ENCODE measurements at regions not wholly inside any gene's neighbourhood (a gene's known extent, or its start where the extent isn't known, plus 50 kb on each side); places are given as distances from the start of the nearest gene placed in this dataset.

DNA sequence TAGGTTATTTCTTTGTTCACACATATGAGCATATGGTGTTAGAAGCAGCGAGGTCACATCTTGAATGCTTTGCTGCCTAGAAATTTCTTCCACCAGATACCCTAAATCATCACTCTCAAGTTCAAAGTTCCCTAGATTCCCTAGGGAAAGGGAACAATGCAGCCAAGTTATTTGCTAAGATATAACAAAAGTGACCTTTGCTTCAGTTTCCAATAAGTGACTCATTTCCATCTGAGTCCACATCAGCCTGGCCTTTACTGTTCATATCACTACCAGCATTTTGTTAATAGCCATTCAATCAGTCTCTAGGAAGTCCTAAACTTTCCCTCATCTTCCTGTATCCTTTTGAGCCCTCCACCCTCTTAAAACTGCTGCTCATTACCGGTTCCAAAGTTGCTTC is 1502.5 kb downstream of the KCNT2 start:
- ATAC-seq (no peak), DNase-seq (ENCODE audit: low spot score) (no peak)
- intact Hi-C loops (cut with DNase I), result no loop called here

DNA sequence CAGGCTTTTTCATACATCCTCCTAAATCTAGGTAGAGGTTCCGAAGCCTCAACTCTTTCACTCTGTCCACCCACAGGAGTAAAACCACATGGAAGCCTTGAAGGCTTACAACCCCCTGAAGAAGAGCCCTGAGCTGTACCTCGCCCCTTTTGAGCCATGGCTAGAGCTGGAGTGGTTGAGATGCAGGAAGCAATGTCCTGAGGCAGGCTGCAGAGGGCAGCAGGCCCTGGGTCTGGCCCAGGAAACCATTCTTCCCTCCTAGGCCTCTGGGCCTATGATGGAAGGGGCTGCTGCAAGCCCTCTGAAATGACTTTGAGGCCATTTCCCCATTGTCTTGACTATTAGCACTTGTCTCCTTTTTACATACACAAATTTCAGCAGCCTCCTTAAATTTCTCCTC is 1503.0 kb downstream of the KCNT2 start:
- ATAC-seq (no peak), DNase-seq (ENCODE audit: low spot score) (no peak)

DNA sequence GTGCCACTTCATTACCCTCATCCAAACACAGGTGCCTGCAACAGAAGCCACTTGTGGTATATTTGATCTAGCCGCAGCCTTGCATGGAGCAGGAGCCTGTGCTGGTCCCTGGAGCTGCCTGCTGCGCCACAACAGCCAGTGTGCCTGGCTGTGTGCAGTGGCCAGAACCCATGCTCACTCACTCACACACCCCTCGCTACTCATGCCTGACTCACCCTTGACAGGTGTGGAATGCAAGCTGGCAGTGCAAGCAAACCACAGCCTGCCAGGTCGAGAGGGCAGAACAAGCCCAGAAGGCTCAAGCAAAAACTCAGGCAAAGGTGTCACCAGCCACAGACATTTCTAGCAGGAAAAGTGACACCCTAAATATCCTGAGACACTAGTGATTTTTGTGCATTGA is 1510.9 kb downstream of the KCNT2 start:
- intact Hi-C loops (cut with DNase I), result no loop called here
- no peak for DNase-seq (ENCODE audit: low spot score)
- no peak for ATAC-seq

More for the DNA sequence above, 1503.0 kb downstream of the KCNT2 start:
- intact Hi-C loops (cut with DNase I), result no loop called here

- DNase-seq (ENCODE audit: low spot score) (no peak), ATAC-seq (no peak)
- intact Hi-C loops (cut with DNase I), result no loop called here
These were observed 1512.2 kb downstream of the KCNT2 start for GRCh38 chr1:195096051-195096521.

DNA sequence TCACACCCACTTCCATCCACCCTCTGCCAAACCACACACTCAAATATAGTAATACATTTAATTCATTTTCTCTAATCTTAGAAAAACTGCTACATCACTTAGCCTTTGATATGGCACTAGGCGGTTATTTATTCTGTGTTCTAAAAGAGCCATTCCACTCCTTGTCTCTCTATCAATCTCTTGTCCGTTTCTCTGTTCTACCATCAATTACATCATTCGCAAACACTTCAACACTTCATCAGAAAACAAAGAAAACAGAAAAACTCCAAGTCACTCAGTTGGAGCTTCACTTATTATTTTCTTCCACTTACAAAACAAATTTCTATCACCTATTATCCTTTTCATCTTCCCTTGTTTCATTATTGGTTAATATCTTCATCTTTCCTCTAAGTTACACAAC is 1523.0 kb downstream of the KCNT2 start:
- ATAC-seq (no peak), DNase-seq (ENCODE audit: low spot score) (no peak)
- intact Hi-C loops (cut with DNase I), result no loop called here

GRCh38 chr1:195082183-195082582 is 1526.1 kb downstream of the KCNT2 start:
- ATAC-seq, result no peak
- intact Hi-C loops (cut with DNase I), result no loop called here

DNA sequence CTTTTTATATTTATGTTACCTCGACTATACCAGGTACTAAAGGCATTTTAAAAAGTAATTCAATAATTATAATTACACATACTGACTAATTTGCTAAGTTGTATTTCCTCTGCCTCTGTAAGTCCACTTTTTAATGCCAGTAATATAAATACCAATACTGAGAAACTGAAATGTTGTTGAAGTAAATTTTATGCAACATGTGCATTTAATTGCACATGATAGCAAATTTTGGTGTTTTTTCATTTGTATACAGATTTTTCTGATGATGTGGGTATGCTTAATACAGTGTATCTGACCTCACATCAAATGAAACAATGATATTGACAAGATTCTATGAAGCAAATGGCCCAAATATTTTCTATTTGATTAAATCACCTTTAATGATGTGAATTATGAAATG is 1531.6 kb downstream of the KCNT2 start:
- ATAC-seq (no peak), DNase-seq (ENCODE audit: low spot score) (no peak)
- intact Hi-C loops (cut with DNase I), result no loop called here

More at GRCh38 chr1:195082183-195082582, 1526.1 kb downstream of the KCNT2 start:
- DNase-seq (ENCODE audit: low spot score), result no peak

GRCh38 chr1:195075973-195076372 is 1532.3 kb downstream of the KCNT2 start:
- no peak for ATAC-seq
- intact Hi-C loops (cut with DNase I), result no loop called here
- DNase-seq (ENCODE audit: low spot score), result no peak

GRCh38 chr1:195071461-195071860 is 1536.8 kb downstream of the KCNT2 start:
- intact Hi-C loops (cut with DNase I), result no loop called here
- no peak for ATAC-seq
- no peak for DNase-seq (ENCODE audit: low spot score)

- ATAC-seq (no peak), DNase-seq (ENCODE audit: low spot score) (no peak)
- intact Hi-C loops (cut with DNase I), result no loop called here
These were observed 1542.8 kb downstream of the KCNT2 start for GRCh38 chr1:195065437-195065836.

GRCh38 chr1:195064358-195064757 is 1543.9 kb downstream of the KCNT2 start:
- intact Hi-C loops (cut with DNase I), result no loop called here
- DNase-seq (ENCODE audit: low spot score), result no peak
- ATAC-seq, result no peak

GRCh38 chr1:195054217-195054687 is 1554.0 kb downstream of the KCNT2 start:
- intact Hi-C loops (cut with DNase I), result no loop called here
- DNase-seq (ENCODE audit: low spot score), result no peak
- ATAC-seq, result no peak

GRCh38 chr1:195053478-195053877 is 1554.8 kb downstream of the KCNT2 start:
- ATAC-seq (no peak), DNase-seq (ENCODE audit: low spot score) (no peak)
- intact Hi-C loops (cut with DNase I), result no loop called here

DNA sequence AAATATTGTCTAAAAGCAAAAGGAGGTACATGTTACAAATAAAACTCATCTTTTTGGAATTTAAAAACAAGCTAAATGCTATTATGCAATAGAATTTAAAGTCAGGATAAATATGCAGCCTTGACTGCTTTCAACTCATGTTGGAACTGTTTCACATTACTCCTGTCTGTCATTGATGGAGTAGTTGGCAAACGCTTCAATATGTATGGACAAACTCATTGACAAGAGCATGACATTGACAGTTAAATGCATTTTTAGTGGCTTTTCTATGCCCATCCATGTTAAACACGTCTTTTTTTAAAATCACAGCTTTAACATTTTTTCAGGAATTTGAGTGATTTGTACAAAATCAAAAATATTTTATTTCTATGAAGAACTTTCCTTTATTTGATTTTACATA is 1560.5 kb downstream of the KCNT2 start:
- intact Hi-C loops (cut with DNase I), result no loop called here
- DNase-seq (ENCODE audit: low spot score) (no peak), ATAC-seq (no peak)

DNA sequence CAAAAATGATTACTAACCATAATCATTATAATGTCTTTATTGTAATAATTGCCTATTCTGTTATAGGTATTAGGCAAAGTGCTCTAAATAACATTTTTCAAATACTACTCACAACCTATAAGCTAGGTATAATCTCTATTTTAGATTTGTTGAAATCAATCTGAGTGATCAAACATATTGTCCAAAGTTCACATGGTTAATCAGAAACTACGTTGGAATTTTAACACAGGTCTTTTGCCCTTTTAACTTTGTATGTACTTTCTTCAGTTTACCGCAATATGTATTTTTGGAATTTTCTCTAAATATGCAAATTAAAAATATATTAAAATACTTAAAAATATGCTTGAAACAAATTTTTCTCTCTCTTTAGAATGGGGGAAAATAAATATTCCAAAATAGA is 1563.2 kb downstream of the KCNT2 start:
- ATAC-seq, result no peak
- no peak for DNase-seq (ENCODE audit: low spot score)
- intact Hi-C loops (cut with DNase I), result no loop called here

GRCh38 chr1:195030793-195031192 is 1577.4 kb downstream of the KCNT2 start:
- intact Hi-C loops (cut with DNase I), result no loop called here
- ATAC-seq (no peak), DNase-seq (ENCODE audit: low spot score) (no peak)

- intact Hi-C loops (cut with DNase I), result no loop called here
- no peak for ATAC-seq
- DNase-seq (ENCODE audit: low spot score), result no peak
These were observed 1581.4 kb downstream of the KCNT2 start for GRCh38 chr1:195026792-195027191.

DNA sequence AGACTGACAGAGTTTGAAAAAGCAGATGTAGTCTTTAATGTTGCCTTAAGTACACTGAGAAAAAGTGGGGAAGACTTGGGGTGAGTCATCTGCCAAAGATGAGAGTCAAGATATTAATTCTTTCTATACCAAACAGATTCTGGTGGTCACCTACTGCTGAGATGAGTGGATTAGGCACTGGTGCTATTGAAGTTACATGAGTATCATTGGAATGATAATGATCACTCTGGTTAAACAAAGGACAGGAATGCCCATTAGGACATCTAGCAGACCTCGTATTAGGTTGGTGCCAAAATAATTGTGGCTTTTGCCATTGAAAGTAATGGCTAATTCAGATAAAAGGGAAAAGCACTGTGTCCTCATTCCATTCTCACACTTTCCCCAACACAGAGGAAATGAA is 1588.9 kb downstream of the KCNT2 start:
- no peak for DNase-seq (ENCODE audit: low spot score)
- intact Hi-C loops (cut with DNase I), result no loop called here
- ATAC-seq, result no peak

DNA sequence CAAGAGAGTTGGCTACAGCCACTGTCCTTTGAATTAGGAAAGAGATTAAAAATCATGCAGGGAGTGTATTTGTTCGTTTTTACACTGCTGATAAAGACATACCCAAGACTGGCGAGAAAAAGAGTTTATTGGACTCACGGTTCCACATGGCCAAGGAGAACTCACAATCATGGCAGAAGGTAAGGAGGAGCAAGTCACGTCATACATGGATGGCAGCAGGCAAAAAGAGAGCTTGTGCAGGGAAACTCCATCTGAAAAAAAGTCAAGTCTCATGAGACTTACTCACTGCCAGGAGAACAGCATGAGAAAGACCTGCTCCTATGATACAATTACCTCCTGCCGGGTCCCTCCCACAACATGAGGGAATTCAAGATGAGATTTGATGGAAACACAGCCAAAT is 1595.2 kb downstream of the KCNT2 start:
- DNase-seq (ENCODE audit: low spot score), result no peak
- intact Hi-C loops (cut with DNase I), result no loop called here

DNA sequence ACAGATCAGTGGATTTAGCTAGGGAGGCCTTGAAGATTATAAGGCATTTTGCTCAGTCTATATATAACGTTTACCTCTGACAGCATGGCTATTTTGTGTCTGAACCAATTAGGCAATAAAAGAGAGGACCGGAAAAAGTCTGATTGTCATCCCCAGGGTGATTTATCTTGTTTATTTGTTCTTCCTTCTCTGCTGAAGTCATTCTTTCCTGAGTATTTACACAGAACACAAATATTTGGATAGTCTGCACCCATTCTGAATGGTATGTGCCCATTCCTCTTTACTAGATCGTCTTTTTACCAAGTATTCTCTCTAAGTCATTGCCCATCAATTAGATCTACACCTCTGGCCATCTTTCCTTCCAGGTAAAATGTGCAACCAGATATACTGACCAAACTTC is 1602.9 kb downstream of the KCNT2 start:
- intact Hi-C loops (cut with DNase I), result no loop called here
- DNase-seq (ENCODE audit: low spot score) (no peak), ATAC-seq (no peak)

More for the DNA sequence above, 1595.2 kb downstream of the KCNT2 start:
- ATAC-seq, result no peak

DNA sequence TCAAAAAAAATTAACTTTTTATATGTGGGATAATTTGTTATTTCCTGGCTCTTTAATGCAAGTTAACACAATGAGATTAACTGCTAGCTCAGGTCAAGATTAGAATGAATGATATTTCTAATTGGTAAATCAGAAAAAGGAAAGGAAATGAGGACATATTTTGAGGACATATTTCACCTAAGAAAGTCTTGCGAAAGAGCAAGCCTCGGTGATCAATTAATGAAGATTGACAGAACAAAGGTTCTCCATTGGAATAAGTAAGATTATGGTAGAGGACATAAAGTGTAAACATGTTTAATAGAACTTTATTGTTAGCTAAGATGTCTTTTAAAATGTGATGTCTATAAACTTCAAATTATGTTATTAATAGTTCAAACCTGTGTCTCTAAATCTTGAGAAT is 1617.8 kb downstream of the KCNT2 start:
- DNase-seq (ENCODE audit: low spot score) (no peak), ATAC-seq (no peak)
- intact Hi-C loops (cut with DNase I), result no loop called here

- intact Hi-C loops (cut with DNase I), result no loop called here
- no peak for ATAC-seq
- DNase-seq (ENCODE audit: low spot score), result no peak
These were observed 1632.3 kb downstream of the KCNT2 start for GRCh38 chr1:194975913-194976312.
